HepG2 (cell line): ENCODE measurements at regions not wholly inside any gene's neighbourhood (a gene's known extent, or its start where the extent isn't known, plus 50 kb on each side); places are given as distances from the start of the nearest gene placed in this dataset.

Experiments
- CCAR2 ChIP-seq: fragments of 200-400 bp; formaldehyde crosslinking; optimal IDR thresholded peaks from 2 replicates; pipeline ENCODE3; 2018; ENCODE audit warnings: low read depth, mild to moderate bottlenecking, low read length, moderate library complexity
- EP300 ChIP-seq, 3 experiments: sonication (generic) in 1 of 3; formaldehyde crosslinking in 1 of 3; IDR thresholded peaks; 2 replicates each; pipeline versions ENCODE4 v1.5.1 to v1.6.1; 2011 to 2020; ENCODE audit warnings: low read depth in 2 of 3, low read length in 2 of 3, borderline replicate concordance in 1 of 3, improper control_type of control experiment in 1 of 3, mild to moderate bottlenecking in 1 of 3, missing genetic modification reagents in 1 of 3, moderate library complexity in 1 of 3
- HOXA5 ChIP-seq: sonication (generic); formaldehyde crosslinking; IDR thresholded peaks from 2 replicates; pipeline ENCODE4 v1.4.0; 2020; ENCODE audit warnings: missing genetic modification reagents
- JARID2 ChIP-seq: sonication (generic); formaldehyde crosslinking; IDR thresholded peaks from 2 replicates; pipeline ENCODE4 v1.8.1; 2023; ENCODE audit warnings: missing genetic modification reagents, inconsistent platforms; ENCODE audit not compliant: insufficient replicate concordance
- MAFF ChIP-seq: IDR thresholded peaks from 2 replicates; pipeline ENCODE4 v1.6.1; 2011; ENCODE audit warnings: low read depth, low read length, improper control_type of control experiment
- MBNL3 ChIP-seq: fragments of 250-450 bp; sonication (Bioruptor Pico); conservative IDR thresholded peaks from 2 replicates; pipeline ENCODE4 v1.8.0; 2022; ENCODE audit warnings: mild to moderate bottlenecking, inconsistent platforms
- NCOR1 ChIP-seq: fragments of 200-600 bp; sonication (generic); IDR thresholded peaks from 2 replicates; pipeline ENCODE4 v1.7.0; 2017; ENCODE audit warnings: antibody characterized with exemption, low read length, borderline replicate concordance
- SMAD1 ChIP-seq: sonication (generic); formaldehyde crosslinking; IDR thresholded peaks from 2 replicates; pipeline ENCODE4 v1.4.0; 2020; ENCODE audit warnings: missing genetic modification reagents, low read depth, mild to moderate bottlenecking, borderline replicate concordance
- SP1 ChIP-seq, 2 experiments: fragments of 450-650 bp in 1 of 2; sonication (generic) in 1 of 2; formaldehyde crosslinking in 1 of 2; IDR thresholded peaks; 2 replicates each; pipeline versions ENCODE4 v1.4.0 to v1.6.1; 2016 to 2020; ENCODE audit warnings: missing genetic modification reagents in 1 of 2
- SP2 ChIP-seq: sonication (generic); formaldehyde crosslinking; IDR thresholded peaks from 2 replicates; pipeline ENCODE4 v1.5.1; 2020; ENCODE audit warnings: mild to moderate bottlenecking, missing genetic modification reagents
- SRSF1 ChIP-seq: fragments of 200-400 bp; formaldehyde crosslinking; optimal IDR thresholded peaks from 2 replicates; pipeline ENCODE3; 2017; ENCODE audit warnings: mild to moderate bottlenecking, low read depth, low read length, moderate library complexity
- TBL1XR1 ChIP-seq: fragments of 150-350 bp; IDR thresholded peaks from 2 replicates; pipeline ENCODE4 v1.6.1; 2014; ENCODE audit warnings: borderline replicate concordance, low read length; ENCODE audit not compliant: partially characterized antibody
- TSC22D2 ChIP-seq: sonication (generic); formaldehyde crosslinking; IDR thresholded peaks from 2 replicates; pipeline ENCODE4 v1.5.1; 2020; ENCODE audit warnings: missing genetic modification reagents, mild to moderate bottlenecking, borderline replicate concordance
- ZC3H4 ChIP-seq: sonication (generic); formaldehyde crosslinking; IDR thresholded peaks from 2 replicates; pipeline ENCODE4 v1.4.0; 2020; ENCODE audit warnings: missing genetic modification reagents, borderline replicate concordance
- ZNF567 ChIP-seq: sonication (generic); formaldehyde crosslinking; IDR thresholded peaks from 2 replicates; pipeline ENCODE4 v1.8.1; 2023; ENCODE audit warnings: mild to moderate bottlenecking, missing genetic modification reagents, borderline replicate concordance
- ZNF761 ChIP-seq: sonication (generic); formaldehyde crosslinking; conservative IDR thresholded peaks from 2 replicates; pipeline ENCODE4 v1.4.0; 2020; ENCODE audit warnings: mild to moderate bottlenecking, missing genetic modification reagents
- TF ChIP-seq, protein P1 (sequence below): sonication (generic); formaldehyde crosslinking; IDR thresholded peaks from 2 replicates; pipeline ENCODE4 v1.4.0; 2020; ENCODE audit warnings: missing genetic modification reagents, mild to moderate bottlenecking, borderline replicate concordance
- TF ChIP-seq, protein P2 (sequence below): sonication (generic); formaldehyde crosslinking; IDR thresholded peaks from 2 replicates; pipeline ENCODE4 v1.4.0; 2020; ENCODE audit warnings: missing genetic modification reagents
- TF ChIP-seq, protein P3 (sequence below): IDR thresholded peaks from 2 replicates; pipeline ENCODE4 v1.6.1; 2016; ENCODE audit warnings: low read depth, control low read depth
- TF ChIP-seq, protein P4 (sequence below): sonication (generic); formaldehyde crosslinking; IDR thresholded peaks from 2 replicates; pipeline ENCODE4 v1.5.1; 2020; ENCODE audit warnings: mild to moderate bottlenecking, missing genetic modification reagents, borderline replicate concordance
- TF ChIP-seq, protein P5 (sequence below): sonication (generic); formaldehyde crosslinking; IDR thresholded peaks from 2 replicates; pipeline ENCODE4 v1.8.0; 2023; ENCODE audit warnings: mild to moderate bottlenecking, missing genetic modification reagents

DNA sequence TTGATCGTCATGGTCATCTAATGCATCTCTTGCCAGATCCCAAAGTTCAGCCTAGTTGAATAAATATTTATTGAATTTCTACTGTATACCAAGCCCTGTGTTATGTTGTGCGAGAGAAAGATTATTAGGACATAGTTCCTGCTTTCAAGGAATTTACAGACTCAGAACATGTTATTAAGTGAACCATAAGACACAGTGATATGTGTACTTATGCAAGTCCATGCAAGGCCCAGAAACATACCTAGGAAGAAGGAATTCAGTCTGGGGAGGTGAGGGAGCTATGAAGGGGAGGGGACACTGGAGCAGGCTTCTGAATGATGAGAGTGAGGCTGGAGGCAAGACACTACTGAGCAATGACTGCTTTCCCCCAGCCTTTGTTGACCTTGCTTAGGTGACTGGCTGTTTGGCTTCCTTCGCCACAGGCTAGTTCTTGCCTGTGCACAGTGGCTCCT is 81.4 kb downstream of the ACAA2 start (continued):
- TF ChIP-seq EP300 (IDR thresholded peaks at IDR 0.05; ENCODE audit: low read depth in 2 of 2, low read length in 2 of 2) (peak in 1 of 2 experiments; percentile 44; a peak in 1 of 4 replicates), EP300 (CRISPR knock-in tag; IDR thresholded peaks at IDR 0.05; ENCODE audit: borderline replicate concordance) (no peak), SRSF1 (no peak), SP2 (CRISPR knock-in tag) (no peak), MAFF (no peak), ZNF761 (no peak), ZC3H4 (CRISPR knock-in tag) (no peak), NCOR1 (peak; percentile 35; the same call in 1 of the 2 replicates), MBNL3 (CRISPR knock-in tag) (no peak), SP1 (IDR thresholded peaks at IDR 0.05) (no peak), SP1 (CRISPR knock-in tag; IDR thresholded peaks at IDR 0.05) (no peak), JARID2 (CRISPR knock-in tag) (no peak), ZNF567 (CRISPR knock-in tag) (no peak), TBL1XR1 (peak; percentile 88), TSC22D2 (CRISPR knock-in tag) (no peak), SMAD1 (CRISPR knock-in tag) (no peak), CCAR2 (no peak), HOXA5 (no peak)
- TF ChIP-seq, protein P1, sequence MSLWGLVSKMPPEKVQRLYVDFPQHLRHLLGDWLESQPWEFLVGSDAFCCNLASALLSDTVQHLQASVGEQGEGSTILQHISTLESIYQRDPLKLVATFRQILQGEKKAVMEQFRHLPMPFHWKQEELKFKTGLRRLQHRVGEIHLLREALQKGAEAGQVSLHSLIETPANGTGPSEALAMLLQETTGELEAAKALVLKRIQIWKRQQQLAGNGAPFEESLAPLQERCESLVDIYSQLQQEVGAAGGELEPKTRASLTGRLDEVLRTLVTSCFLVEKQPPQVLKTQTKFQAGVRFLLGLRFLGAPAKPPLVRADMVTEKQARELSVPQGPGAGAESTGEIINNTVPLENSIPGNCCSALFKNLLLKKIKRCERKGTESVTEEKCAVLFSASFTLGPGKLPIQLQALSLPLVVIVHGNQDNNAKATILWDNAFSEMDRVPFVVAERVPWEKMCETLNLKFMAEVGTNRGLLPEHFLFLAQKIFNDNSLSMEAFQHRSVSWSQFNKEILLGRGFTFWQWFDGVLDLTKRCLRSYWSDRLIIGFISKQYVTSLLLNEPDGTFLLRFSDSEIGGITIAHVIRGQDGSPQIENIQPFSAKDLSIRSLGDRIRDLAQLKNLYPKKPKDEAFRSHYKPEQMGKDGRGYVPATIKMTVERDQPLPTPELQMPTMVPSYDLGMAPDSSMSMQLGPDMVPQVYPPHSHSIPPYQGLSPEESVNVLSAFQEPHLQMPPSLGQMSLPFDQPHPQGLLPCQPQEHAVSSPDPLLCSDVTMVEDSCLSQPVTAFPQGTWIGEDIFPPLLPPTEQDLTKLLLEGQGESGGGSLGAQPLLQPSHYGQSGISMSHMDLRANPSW = no peak
- TF ChIP-seq, protein P2, sequence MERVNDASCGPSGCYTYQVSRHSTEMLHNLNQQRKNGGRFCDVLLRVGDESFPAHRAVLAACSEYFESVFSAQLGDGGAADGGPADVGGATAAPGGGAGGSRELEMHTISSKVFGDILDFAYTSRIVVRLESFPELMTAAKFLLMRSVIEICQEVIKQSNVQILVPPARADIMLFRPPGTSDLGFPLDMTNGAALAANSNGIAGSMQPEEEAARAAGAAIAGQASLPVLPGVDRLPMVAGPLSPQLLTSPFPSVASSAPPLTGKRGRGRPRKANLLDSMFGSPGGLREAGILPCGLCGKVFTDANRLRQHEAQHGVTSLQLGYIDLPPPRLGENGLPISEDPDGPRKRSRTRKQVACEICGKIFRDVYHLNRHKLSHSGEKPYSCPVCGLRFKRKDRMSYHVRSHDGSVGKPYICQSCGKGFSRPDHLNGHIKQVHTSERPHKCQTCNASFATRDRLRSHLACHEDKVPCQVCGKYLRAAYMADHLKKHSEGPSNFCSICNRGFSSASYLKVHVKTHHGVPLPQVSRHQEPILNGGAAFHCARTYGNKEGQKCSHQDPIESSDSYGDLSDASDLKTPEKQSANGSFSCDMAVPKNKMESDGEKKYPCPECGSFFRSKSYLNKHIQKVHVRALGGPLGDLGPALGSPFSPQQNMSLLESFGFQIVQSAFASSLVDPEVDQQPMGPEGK (CRISPR knock-in tag) = no peak
- TF ChIP-seq, protein P3, sequence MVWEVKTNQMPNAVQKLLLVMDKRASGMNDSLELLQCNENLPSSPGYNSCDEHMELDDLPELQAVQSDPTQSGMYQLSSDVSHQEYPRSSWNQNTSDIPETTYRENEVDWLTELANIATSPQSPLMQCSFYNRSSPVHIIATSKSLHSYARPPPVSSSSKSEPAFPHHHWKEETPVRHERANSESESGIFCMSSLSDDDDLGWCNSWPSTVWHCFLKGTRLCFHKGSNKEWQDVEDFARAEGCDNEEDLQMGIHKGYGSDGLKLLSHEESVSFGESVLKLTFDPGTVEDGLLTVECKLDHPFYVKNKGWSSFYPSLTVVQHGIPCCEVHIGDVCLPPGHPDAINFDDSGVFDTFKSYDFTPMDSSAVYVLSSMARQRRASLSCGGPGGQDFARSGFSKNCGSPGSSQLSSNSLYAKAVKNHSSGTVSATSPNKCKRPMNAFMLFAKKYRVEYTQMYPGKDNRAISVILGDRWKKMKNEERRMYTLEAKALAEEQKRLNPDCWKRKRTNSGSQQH (CRISPR knock-in tag) = no peak
- TF ChIP-seq, protein P4, sequence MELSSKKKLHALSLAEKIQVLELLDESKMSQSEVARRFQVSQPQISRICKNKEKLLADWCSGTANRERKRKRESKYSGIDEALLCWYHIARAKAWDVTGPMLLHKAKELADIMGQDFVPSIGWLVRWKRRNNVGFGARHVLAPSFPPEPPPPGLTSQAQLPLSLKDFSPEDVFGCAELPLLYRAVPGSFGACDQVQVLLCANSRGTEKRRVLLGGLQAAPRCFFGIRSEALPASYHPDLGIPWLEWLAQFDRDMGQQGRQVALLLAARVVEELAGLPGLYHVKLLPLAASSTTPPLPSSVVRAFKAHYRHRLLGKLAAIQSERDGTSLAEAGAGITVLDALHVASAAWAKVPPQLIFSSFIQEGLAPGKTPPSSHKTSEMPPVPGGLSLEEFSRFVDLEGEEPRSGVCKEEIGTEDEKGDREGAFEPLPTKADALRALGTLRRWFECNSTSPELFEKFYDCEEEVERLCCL (CRISPR knock-in tag) = no peak
- TF ChIP-seq, protein P5, sequence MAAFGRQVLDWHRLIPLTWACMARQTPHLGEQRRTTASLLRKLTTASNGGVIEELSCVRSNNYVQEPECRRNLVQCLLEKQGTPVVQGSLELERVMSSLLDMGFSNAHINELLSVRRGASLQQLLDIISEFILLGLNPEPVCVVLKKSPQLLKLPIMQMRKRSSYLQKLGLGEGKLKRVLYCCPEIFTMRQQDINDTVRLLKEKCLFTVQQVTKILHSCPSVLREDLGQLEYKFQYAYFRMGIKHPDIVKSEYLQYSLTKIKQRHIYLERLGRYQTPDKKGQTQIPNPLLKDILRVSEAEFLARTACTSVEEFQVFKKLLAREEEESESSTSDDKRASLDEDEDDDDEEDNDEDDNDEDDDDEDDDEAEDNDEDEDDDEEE (CRISPR knock-in tag) = no peak
